Breast epithelium (tissue), 3 donors: ENCODE measurements at regions not wholly inside any gene's neighbourhood (a gene's known extent, or its start where the extent isn't known, plus 50 kb on each side); places are given as distances from the start of the nearest gene placed in this dataset.

ENCODE experiments used
- POLR2A ChIP-seq: fragments of 450-650 bp; IDR thresholded peaks from one replicate; pipeline ENCODE4 v1.6.1; 2016; ENCODE audit warnings: antibody characterized with exemption, mild to moderate bottlenecking, moderate library complexity
- POLR2AphosphoS5 ChIP-seq, 3 donors: sonication (generic); formaldehyde crosslinking; IDR thresholded peaks; one replicate each; pipeline ENCODE4 v1.6.1; 2017; ENCODE audit warnings: antibody characterized with exemption in 3 of 3
- TF ChIP-seq, protein P1 (sequence below), 3 donors: fragments of 450-650 bp; IDR thresholded peaks; one replicate each; pipeline ENCODE4 v1.5.1; 2016 to 2017; ENCODE audit warnings: antibody characterized with exemption in 3 of 3, mild to moderate bottlenecking in 3 of 3, moderate library complexity in 3 of 3

DNA sequence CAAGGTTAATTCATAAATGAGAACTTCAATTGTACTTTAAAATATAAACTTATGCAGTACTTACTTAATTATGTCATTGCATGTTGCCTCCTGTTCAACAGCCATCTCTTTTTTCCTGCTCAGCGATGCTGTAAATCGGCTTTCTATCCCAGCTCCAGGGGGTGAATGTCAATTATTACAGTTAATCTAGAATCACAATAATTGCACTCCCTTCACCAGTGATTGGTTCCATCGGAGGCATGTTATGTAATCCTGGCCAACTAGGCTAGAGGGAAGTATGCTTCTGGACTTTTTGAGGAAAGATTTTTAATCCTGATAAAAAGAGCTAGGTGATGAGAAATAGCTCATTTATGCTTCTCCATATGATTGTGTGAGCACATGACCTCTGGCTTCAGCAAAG, 53.8 kb upstream of the SGIP1 start:
- TF ChIP-seq, protein P1, sequence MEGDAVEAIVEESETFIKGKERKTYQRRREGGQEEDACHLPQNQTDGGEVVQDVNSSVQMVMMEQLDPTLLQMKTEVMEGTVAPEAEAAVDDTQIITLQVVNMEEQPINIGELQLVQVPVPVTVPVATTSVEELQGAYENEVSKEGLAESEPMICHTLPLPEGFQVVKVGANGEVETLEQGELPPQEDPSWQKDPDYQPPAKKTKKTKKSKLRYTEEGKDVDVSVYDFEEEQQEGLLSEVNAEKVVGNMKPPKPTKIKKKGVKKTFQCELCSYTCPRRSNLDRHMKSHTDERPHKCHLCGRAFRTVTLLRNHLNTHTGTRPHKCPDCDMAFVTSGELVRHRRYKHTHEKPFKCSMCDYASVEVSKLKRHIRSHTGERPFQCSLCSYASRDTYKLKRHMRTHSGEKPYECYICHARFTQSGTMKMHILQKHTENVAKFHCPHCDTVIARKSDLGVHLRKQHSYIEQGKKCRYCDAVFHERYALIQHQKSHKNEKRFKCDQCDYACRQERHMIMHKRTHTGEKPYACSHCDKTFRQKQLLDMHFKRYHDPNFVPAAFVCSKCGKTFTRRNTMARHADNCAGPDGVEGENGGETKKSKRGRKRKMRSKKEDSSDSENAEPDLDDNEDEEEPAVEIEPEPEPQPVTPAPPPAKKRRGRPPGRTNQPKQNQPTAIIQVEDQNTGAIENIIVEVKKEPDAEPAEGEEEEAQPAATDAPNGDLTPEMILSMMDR (IDR thresholded peaks at IDR 0.05), result no peak
- TF ChIP-seq POLR2A (no peak), POLR2AphosphoS5 (IDR thresholded peaks at IDR 0.05) (no peak)
